WTC11 (cell line): ENCODE measurements at regions not wholly inside any gene's neighbourhood (a gene's known extent, or its start where the extent isn't known, plus 50 kb on each side); places are given as distances from the start of the nearest gene placed in this dataset.

Experiments used
- ATAC-seq: fragments of 200-7000 bp; cut with Tn5 transposase; 2 replicates; pipeline ENCODE4 v1.10.0; 2021; ENCODE audit warnings: mild to moderate bottlenecking, moderate library complexity
- CTCF ChIA-PET: fragments of 300-600 bp; sonication (Branson Sonifier 250); formaldehyde crosslinking; loops from one replicate; lab custom pipeline; 2021; ENCODE audit warnings: antibody characterized with exemption; lab: Charles Lee
- POLR2A ChIA-PET: fragments of 350-600 bp; sonication (Branson Sonifier 250); formaldehyde crosslinking; loops from one replicate; lab custom pipeline; 2021; ENCODE audit warnings: antibody characterized with exemption; lab: Charles Lee
- DNase-seq: peaks from one replicate; pipeline ENCODE4 v3.0.0; 2021; ENCODE audit warnings: low spot score
- H3K27ac Mint-ChIP-seq: 2 replicates; pipeline ENCODE4 v1.8.0; 2021; ENCODE audit warnings: mixed read lengths
- H3K27me3 Mint-ChIP-seq: 2 replicates; pipeline ENCODE4 v1.8.0; 2021; ENCODE audit warnings: low read depth, mild to moderate bottlenecking, moderate library complexity, mixed read lengths
- H3K36me3 Mint-ChIP-seq: 2 replicates; pipeline ENCODE4 v1.8.0; 2021; ENCODE audit warnings: mixed read lengths
- H3K4me1 Mint-ChIP-seq: 2 replicates; pipeline ENCODE4 v1.8.0; 2022; ENCODE audit warnings: mixed read lengths
- H3K4me3 Mint-ChIP-seq: 2 replicates; pipeline ENCODE4 v1.8.0; 2021; ENCODE audit warnings: mild to moderate bottlenecking, moderate library complexity, mixed read lengths
- H3K9me3 Mint-ChIP-seq: 2 replicates; pipeline ENCODE4 v1.8.0; 2021; ENCODE audit warnings: mixed read lengths
- E2F4 ChIP-seq: sonication (generic); formaldehyde crosslinking; IDR thresholded peaks from 2 replicates; pipeline ENCODE4 v1.8.1; 2022; ENCODE audit warnings: low read depth, mild to moderate bottlenecking, moderate library complexity, missing genetic modification reagents, borderline replicate concordance
- HMGA2 ChIP-seq: fragments of 250-450 bp; sonication (Bioruptor Pico); IDR thresholded peaks from 2 replicates; pipeline ENCODE4 v1.4.0; 2021; ENCODE audit warnings: mild to moderate bottlenecking, moderate library complexity
- PRDM15 ChIP-seq: sonication (generic); formaldehyde crosslinking; IDR thresholded peaks from 2 replicates; pipeline ENCODE4 v1.8.0; 2022; ENCODE audit warnings: missing genetic modification reagents
- STAT6 ChIP-seq: sonication (generic); formaldehyde crosslinking; conservative IDR thresholded peaks from 2 replicates; pipeline ENCODE4 v1.8.1; 2023; ENCODE audit warnings: mild to moderate bottlenecking, low read depth, missing genetic modification reagents, moderate library complexity
- ZNF671 ChIP-seq: fragments of 250-450 bp; sonication (Bioruptor Pico); IDR thresholded peaks from 2 replicates; pipeline ENCODE4 v1.8.0; 2021; ENCODE audit warnings: mild to moderate bottlenecking
- TF ChIP-seq, protein P1 (sequence below): sonication (generic); formaldehyde crosslinking; IDR thresholded peaks from 2 replicates; pipeline ENCODE4 v1.8.0; 2023; ENCODE audit warnings: missing genetic modification reagents, mild to moderate bottlenecking, borderline replicate concordance
- TF ChIP-seq, protein P2 (sequence below): fragments of 200-600 bp; IDR thresholded peaks from 2 replicates; pipeline ENCODE4 v1.8.0; 2022; ENCODE audit warnings: antibody characterized with exemption
- TF ChIP-seq, protein P3 (sequence below): sonication (generic); formaldehyde crosslinking; IDR thresholded peaks from 2 replicates; pipeline ENCODE4 v1.8.1; 2023; ENCODE audit warnings: mild to moderate bottlenecking, moderate library complexity, missing genetic modification reagents
- TF ChIP-seq, protein P4 (sequence below): fragments of 250-450 bp; sonication (Bioruptor Pico); IDR thresholded peaks from 2 replicates; pipeline ENCODE4 v1.9.0; 2021; ENCODE audit warnings: mild to moderate bottlenecking, borderline replicate concordance

- TF ChIP-seq, protein P1, sequence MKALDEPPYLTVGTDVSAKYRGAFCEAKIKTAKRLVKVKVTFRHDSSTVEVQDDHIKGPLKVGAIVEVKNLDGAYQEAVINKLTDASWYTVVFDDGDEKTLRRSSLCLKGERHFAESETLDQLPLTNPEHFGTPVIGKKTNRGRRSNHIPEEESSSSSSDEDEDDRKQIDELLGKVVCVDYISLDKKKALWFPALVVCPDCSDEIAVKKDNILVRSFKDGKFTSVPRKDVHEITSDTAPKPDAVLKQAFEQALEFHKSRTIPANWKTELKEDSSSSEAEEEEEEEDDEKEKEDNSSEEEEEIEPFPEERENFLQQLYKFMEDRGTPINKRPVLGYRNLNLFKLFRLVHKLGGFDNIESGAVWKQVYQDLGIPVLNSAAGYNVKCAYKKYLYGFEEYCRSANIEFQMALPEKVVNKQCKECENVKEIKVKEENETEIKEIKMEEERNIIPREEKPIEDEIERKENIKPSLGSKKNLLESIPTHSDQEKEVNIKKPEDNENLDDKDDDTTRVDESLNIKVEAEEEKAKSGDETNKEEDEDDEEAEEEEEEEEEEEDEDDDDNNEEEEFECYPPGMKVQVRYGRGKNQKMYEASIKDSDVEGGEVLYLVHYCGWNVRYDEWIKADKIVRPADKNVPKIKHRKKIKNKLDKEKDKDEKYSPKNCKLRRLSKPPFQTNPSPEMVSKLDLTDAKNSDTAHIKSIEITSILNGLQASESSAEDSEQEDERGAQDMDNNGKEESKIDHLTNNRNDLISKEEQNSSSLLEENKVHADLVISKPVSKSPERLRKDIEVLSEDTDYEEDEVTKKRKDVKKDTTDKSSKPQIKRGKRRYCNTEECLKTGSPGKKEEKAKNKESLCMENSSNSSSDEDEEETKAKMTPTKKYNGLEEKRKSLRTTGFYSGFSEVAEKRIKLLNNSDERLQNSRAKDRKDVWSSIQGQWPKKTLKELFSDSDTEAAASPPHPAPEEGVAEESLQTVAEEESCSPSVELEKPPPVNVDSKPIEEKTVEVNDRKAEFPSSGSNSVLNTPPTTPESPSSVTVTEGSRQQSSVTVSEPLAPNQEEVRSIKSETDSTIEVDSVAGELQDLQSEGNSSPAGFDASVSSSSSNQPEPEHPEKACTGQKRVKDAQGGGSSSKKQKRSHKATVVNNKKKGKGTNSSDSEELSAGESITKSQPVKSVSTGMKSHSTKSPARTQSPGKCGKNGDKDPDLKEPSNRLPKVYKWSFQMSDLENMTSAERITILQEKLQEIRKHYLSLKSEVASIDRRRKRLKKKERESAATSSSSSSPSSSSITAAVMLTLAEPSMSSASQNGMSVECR (CRISPR knock-in tag): no peak
Measured at GRCh38 chr10:28737096-28737495, 59.8 kb downstream of the BAMBI start (continued).

DNA sequence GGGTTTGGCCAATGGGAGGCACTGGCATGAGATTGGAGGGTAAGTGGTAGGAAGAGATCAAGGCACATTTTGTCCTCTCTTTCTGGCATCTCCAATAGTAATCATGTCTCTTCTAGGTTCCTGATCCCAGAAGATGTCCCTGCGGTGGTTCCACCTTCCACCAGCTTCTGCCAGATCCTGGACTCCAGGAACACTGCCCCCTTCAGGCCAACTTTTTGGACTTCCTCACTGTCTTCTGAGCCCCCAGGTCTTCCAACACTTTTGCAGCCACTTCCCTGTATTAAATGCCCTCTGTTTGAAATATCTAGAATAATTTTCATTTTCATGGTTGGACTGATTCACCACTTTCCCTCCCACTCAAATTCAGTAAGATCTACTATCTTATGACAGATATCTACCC lies 60.9 kb downstream of the BAMBI start:
- CTCF ChIA-PET: interaction anchor here (0.5 to 1.6 kb wide), 10 partner anchors 17 to 199 kb away, joined by 3 to 7 read pairs (median 3); partner anchors contain the start of gene BAMBI
- DNase-seq (peak; percentile 36), ATAC-seq (no peak)
- no peaks in the 10 kb centered on the region for H3K27me3 Mint-ChIP-seq
- H3K27ac Mint-ChIP-seq: no peak overlapping the region
- peaks cover 16% of the 10 kb centered on the region for H3K9me3 Mint-ChIP-seq
- TF ChIP-seq, protein P2, sequence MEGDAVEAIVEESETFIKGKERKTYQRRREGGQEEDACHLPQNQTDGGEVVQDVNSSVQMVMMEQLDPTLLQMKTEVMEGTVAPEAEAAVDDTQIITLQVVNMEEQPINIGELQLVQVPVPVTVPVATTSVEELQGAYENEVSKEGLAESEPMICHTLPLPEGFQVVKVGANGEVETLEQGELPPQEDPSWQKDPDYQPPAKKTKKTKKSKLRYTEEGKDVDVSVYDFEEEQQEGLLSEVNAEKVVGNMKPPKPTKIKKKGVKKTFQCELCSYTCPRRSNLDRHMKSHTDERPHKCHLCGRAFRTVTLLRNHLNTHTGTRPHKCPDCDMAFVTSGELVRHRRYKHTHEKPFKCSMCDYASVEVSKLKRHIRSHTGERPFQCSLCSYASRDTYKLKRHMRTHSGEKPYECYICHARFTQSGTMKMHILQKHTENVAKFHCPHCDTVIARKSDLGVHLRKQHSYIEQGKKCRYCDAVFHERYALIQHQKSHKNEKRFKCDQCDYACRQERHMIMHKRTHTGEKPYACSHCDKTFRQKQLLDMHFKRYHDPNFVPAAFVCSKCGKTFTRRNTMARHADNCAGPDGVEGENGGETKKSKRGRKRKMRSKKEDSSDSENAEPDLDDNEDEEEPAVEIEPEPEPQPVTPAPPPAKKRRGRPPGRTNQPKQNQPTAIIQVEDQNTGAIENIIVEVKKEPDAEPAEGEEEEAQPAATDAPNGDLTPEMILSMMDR: peak; percentile 30; the same call in 1 of the 2 replicates
- TF ChIP-seq, protein P3, sequence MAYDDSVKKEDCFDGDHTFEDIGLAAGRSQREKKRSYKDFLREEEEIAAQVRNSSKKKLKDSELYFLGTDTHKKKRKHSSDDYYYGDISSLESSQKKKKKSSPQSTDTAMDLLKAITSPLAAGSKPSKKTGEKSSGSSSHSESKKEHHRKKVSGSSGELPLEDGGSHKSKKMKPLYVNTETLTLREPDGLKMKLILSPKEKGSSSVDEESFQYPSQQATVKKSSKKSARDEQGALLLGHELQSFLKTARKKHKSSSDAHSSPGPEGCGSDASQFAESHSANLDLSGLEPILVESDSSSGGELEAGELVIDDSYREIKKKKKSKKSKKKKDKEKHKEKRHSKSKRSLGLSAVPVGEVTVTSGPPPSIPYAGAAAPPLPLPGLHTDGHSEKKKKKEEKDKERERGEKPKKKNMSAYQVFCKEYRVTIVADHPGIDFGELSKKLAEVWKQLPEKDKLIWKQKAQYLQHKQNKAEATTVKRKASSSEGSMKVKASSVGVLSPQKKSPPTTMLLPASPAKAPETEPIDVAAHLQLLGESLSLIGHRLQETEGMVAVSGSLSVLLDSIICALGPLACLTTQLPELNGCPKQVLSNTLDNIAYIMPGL: no peak
- TF ChIP-seq, all 79 proteins: peak for 1
- H3K4me1 Mint-ChIP-seq: no peaks in the 10 kb centered on the region
- H3K4me3 Mint-ChIP-seq: no peak overlapping the region
- H3K36me3 Mint-ChIP-seq: peaks cover 7% of the 10 kb centered on the region; the same call in 1 of the 2 replicates
- POLR2A ChIA-PET: no interaction called here

DNA sequence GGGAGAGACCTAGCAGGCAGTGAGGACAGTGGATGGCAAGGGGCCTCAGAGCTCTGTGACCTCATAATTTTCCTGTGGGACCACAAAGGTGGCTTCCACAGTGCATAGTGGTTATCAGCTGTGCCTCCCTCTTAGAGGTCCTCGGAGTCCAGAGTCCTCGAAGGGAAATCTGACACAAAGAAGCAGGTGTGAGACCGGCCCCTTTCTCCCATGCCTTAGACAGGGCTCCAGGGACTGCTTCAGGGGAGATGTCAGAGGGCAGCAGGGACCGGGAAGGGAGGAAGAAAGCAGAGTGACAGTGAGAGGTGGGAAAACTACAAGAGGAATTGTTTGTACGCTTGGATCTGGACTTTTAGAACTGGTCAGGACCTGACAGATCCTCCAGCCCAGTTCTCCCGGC lies 66.3 kb downstream of the BAMBI start:
- DNase-seq (no peak), ATAC-seq (0 out of 2 replicates have a peak, but pooled peaks have one; percentile 26)
- Mint-ChIP-seq H3K36me3 (peaks cover 14% of the 10 kb centered on the region), H3K9me3 (peaks cover 26% of the 10 kb centered on the region), H3K4me3 (no peak overlapping the region), H3K27me3 (no peaks in the 10 kb centered on the region), H3K27ac (no peak overlapping the region), H3K4me1 (peaks cover 27% of the 10 kb centered on the region)
- CTCF ChIA-PET: no interaction called here
- POLR2A ChIA-PET: interaction anchor here (1.0 kb wide), 1 partner anchor 26 kb away, joined by 5 read pairs; no protein-coding TSS in a partner anchor
- TF ChIP-seq PRDM15 (CRISPR knock-in tag): no peak
- TF ChIP-seq STAT6: no peak
- TF ChIP-seq ZNF671: no peak
- no peak for TF ChIP-seq HMGA2 (CRISPR knock-in tag)
- TF ChIP-seq, protein P4, sequence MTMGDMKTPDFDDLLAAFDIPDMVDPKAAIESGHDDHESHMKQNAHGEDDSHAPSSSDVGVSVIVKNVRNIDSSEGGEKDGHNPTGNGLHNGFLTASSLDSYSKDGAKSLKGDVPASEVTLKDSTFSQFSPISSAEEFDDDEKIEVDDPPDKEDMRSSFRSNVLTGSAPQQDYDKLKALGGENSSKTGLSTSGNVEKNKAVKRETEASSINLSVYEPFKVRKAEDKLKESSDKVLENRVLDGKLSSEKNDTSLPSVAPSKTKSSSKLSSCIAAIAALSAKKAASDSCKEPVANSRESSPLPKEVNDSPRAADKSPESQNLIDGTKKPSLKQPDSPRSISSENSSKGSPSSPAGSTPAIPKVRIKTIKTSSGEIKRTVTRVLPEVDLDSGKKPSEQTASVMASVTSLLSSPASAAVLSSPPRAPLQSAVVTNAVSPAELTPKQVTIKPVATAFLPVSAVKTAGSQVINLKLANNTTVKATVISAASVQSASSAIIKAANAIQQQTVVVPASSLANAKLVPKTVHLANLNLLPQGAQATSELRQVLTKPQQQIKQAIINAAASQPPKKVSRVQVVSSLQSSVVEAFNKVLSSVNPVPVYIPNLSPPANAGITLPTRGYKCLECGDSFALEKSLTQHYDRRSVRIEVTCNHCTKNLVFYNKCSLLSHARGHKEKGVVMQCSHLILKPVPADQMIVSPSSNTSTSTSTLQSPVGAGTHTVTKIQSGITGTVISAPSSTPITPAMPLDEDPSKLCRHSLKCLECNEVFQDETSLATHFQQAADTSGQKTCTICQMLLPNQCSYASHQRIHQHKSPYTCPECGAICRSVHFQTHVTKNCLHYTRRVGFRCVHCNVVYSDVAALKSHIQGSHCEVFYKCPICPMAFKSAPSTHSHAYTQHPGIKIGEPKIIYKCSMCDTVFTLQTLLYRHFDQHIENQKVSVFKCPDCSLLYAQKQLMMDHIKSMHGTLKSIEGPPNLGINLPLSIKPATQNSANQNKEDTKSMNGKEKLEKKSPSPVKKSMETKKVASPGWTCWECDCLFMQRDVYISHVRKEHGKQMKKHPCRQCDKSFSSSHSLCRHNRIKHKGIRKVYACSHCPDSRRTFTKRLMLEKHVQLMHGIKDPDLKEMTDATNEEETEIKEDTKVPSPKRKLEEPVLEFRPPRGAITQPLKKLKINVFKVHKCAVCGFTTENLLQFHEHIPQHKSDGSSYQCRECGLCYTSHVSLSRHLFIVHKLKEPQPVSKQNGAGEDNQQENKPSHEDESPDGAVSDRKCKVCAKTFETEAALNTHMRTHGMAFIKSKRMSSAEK: no peak
- TF ChIP-seq E2F4 (CRISPR knock-in tag): no peak
